Skeletal muscle tissue (tissue), 3 donors: ENCODE measurements at regions not wholly inside any gene's neighbourhood (a gene's known extent, or its start where the extent isn't known, plus 50 kb on each side); places are given as distances from the start of the nearest gene placed in this dataset.

ENCODE experiments used
- H3K27ac ChIP-seq: one replicate; pipeline ENCODE4 v1.7.0; 2013; ENCODE audit warnings: mild to moderate bottlenecking, low read depth, low read length, inconsistent platforms
- H3K27me3 ChIP-seq, 3 donors: one replicate each; pipeline ENCODE4 v1.7.0; 2013; ENCODE audit warnings: low read length in 3 of 3; ENCODE audit not compliant: control insufficient read depth in 3 of 3, insufficient read depth in 3 of 3
- H3K36me3 ChIP-seq, 3 donors: one replicate each; pipeline ENCODE4 v1.7.0; 2013; ENCODE audit warnings: low read length in 3 of 3; ENCODE audit not compliant: control insufficient read depth in 3 of 3, insufficient read depth in 3 of 3
- H3K4me1 ChIP-seq, 3 donors: one replicate each; pipeline ENCODE4 v1.7.0; 2013; ENCODE audit warnings: low read length in 3 of 3, mild to moderate bottlenecking in 3 of 3; ENCODE audit not compliant: control insufficient read depth in 3 of 3, insufficient read depth in 3 of 3
- H3K4me3 ChIP-seq, 3 donors: one replicate each; pipeline ENCODE4 v1.7.0; 2013; ENCODE audit warnings: low read length in 3 of 3
- H3K9ac ChIP-seq, 3 donors: one replicate each; pipeline ENCODE4 v1.7.0; 2013; ENCODE audit warnings: low read length in 3 of 3, mild to moderate bottlenecking in 3 of 3, moderate library complexity in 2 of 3, low read depth in 1 of 3
- H3K9me3 ChIP-seq, 3 donors: one replicate each; pipeline ENCODE4 v1.7.0; 2013; ENCODE audit warnings: low read length in 3 of 3; ENCODE audit not compliant: control insufficient read depth in 3 of 3
- donor health status: Osteomylitis.

GRCh38 chr4:60033826-60034225 is 1166.3 kb upstream of the ADGRL3 start:
- no peaks in the 10 kb centered on the region for H3K27me3 ChIP-seq
- H3K36me3 ChIP-seq, result no peaks in the 10 kb centered on the region
- no peak overlapping the region for H3K4me3 ChIP-seq
- H3K27ac ChIP-seq, result no peak overlapping the region
- H3K4me1 ChIP-seq, result no peaks in the 10 kb centered on the region
- H3K9me3 ChIP-seq, result no peaks in the 10 kb centered on the region
- no peak overlapping the region for H3K9ac ChIP-seq

- Histone ChIP-seq H3K9ac (no peak overlapping the region), H3K27ac (no peak overlapping the region), H3K9me3 (no peaks in the 10 kb centered on the region), H3K4me1 (no peaks in the 10 kb centered on the region), H3K4me3 (no peak overlapping the region), H3K36me3 (no peaks in the 10 kb centered on the region), H3K27me3 (no peaks in the 10 kb centered on the region)
These were observed 1165.8 kb upstream of the ADGRL3 start for GRCh38 chr4:60034361-60034760.

DNA sequence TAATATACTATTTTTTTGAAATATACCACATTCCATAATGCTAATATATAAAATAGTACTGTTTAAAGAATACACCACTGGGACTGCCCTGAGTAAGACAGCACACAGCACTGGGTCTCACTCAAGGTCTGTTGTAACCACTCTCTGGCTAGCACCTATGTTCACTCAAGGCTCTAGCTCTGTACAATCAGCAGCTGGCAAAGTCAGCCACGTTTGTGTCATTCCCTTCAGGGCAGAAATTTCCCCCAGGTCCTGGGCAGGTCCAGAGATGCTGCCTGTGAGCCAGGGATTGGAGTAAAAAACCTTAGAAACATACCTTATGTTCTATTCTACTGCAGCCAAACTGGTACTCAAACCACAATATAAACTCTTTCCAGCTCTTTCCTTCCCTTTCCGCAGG is 1160.2 kb upstream of the ADGRL3 start:
- H3K36me3 ChIP-seq, result no peaks in the 10 kb centered on the region
- H3K27me3 ChIP-seq, result no peaks in the 10 kb centered on the region
- no peak overlapping the region for H3K4me3 ChIP-seq
- no peak overlapping the region for H3K9ac ChIP-seq
- H3K9me3 ChIP-seq, result peaks cover 0 to 2% (median 0%) of the 10 kb centered on the region in 3 donors
- H3K4me1 ChIP-seq, result no peaks in the 10 kb centered on the region
- no peak overlapping the region for H3K27ac ChIP-seq

DNA sequence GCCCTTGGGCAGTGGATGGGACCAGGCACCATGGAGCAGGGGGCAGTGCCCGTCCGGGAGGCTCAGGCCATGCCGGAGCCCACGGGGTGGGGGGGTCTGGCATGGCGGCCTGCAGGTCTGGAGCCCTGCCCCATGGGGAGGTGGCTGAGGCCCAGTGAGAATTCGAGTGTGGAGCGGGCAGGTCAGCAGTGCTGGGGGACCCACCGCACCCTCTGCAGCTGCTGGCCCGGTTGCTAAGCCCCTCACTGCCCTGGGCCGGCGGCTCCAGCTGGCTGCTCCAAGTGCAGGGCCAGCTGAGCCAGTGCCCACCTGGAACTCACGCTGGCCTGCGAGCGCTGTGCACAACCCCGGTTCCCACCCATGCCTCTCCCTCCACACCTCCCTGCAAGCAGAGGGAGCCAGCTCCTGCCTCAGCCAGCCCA is 1157.9 kb upstream of the ADGRL3 start:
- H3K36me3 ChIP-seq, result no peaks in the 10 kb centered on the region
- H3K27me3 ChIP-seq, result no peaks in the 10 kb centered on the region
- H3K4me1 ChIP-seq, result no peaks in the 10 kb centered on the region
- no peak overlapping the region for H3K27ac ChIP-seq
- H3K9me3 ChIP-seq, result peaks cover 0 to 2% (median 0%) of the 10 kb centered on the region in 3 donors
- H3K9ac ChIP-seq, result no peak overlapping the region
- no peak overlapping the region for H3K4me3 ChIP-seq

DNA sequence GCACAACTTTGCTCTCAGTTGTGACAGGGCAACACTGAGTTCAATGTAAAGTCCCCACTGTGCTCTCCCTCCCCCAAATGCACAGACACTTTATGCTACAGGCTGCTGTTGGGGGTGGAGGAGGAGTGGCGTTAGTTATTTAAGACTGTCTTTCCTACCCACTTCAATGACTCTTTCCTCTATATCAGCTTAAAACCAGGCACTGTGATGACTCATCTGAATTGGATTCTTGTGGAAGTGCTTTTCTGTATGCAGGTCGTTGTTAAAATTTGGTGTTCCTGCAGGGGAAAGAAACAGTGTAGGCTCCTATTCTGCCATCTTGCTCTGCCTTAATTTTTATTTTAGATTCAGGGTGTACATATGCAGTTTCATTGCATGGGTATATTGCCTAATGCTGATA is 1157.2 kb upstream of the ADGRL3 start:
- no peak overlapping the region for H3K4me3 ChIP-seq
- no peaks in the 10 kb centered on the region for H3K27me3 ChIP-seq

DNA sequence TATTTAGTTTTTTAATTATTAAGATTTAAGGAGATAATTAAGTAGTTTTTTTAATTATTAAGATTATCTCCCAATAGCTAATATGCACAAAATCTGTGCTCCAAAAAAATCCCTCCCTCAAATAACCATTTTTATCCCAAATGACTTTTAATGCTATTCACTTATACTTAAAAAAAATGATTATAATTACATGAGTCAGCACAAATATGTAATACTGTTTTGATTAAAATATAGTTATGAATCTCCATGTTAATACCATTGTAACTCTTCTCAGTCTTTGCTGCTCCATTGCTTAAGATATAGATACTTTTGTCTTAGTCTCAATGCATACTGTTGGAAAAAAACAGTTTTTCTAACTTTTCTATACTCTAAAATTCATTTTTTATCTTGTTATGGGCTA is 1121.1 kb upstream of the ADGRL3 start:
- H3K9me3 ChIP-seq, result no peaks in the 10 kb centered on the region
- no peak overlapping the region for H3K27ac ChIP-seq
- no peak overlapping the region for H3K9ac ChIP-seq
- no peak overlapping the region for H3K4me3 ChIP-seq
- no peaks in the 10 kb centered on the region for H3K4me1 ChIP-seq
- H3K36me3 ChIP-seq, result no peaks in the 10 kb centered on the region
- no peaks in the 10 kb centered on the region for H3K27me3 ChIP-seq

More for the DNA sequence above, 1157.2 kb upstream of the ADGRL3 start:
- Histone ChIP-seq H3K4me1 (no peaks in the 10 kb centered on the region), H3K27ac (no peak overlapping the region), H3K36me3 (no peaks in the 10 kb centered on the region), H3K9ac (no peak overlapping the region), H3K9me3 (peaks cover 0 to 2% (median 0%) of the 10 kb centered on the region in 3 donors)

GRCh38 chr4:60081839-60082238 is 1118.3 kb upstream of the ADGRL3 start:
- Histone ChIP-seq H3K9ac (no peak overlapping the region), H3K4me1 (no peaks in the 10 kb centered on the region), H3K36me3 (no peaks in the 10 kb centered on the region), H3K4me3 (no peak overlapping the region), H3K27ac (no peak overlapping the region), H3K9me3 (no peaks in the 10 kb centered on the region), H3K27me3 (no peaks in the 10 kb centered on the region)

DNA sequence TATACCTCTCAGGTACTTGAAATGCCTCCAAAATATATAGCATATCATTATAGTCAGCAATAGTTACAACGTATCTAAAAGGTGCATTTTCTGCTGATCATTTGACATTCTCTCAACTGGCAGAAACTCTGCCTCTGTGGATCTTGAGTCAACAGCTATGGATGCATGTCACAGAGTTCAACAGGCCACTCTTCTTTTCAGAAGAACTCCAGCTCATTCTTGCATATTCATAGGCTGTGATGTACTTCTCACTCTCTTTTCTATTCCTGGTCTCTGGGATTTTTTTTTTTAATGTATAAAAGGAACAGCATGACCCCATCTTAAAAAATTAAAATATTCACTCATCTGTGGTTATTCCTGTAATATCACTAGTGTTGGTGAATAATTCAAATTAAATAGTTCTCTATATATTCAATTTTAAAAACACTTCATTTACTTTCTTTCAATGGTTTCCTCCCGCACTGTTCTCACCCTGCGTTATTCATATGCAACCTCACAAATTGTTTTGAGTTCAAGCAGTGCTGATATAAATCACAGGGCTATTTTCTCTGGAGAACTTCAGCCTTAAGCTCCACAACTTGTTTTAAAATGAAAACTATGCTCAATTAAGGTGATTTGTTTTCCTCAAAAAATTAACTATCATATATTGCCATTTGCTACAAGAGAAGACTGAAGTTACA is 1111.2 kb upstream of the ADGRL3 start:
- Histone ChIP-seq H3K36me3 (no peaks in the 10 kb centered on the region), H3K4me3 (no peak overlapping the region), H3K27me3 (no peaks in the 10 kb centered on the region), H3K9ac (no peak overlapping the region), H3K27ac (no peak overlapping the region), H3K9me3 (no peaks in the 10 kb centered on the region), H3K4me1 (no peaks in the 10 kb centered on the region)

DNA sequence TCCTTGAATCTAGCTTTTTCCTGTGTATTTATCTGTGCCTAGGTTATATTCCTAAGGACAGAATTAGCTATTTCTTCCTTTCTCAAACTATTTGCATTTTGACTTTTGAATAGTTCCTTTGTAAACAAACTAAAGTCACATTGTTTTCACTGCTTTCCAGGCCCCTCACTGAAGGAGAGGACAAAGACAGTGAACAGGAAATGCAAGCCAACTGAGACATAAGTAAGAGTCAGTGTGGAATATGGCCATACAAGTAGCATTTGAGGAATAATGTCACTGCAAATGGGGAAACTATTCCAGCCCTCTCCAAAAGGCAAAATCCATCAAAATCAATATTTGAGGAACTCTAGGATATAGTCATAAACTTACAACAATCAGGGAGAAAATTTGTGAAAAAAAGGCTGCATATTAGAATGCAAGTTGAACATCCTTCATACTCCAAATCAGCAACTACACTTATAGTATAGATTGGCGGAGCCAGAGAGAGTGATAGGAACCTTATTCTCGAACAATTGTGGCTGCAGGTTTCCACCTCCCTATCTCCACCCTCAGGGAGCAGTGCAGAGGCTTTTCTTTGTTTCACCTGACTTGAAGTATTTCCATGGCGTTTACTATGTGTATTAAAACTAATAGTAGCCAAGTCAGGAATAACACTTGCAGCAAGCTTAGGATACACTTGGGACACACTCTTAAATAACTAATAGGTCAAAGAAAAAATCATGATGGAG is 1110.4 kb upstream of the ADGRL3 start:
- H3K4me1 ChIP-seq, result no peaks in the 10 kb centered on the region
- no peaks in the 10 kb centered on the region for H3K36me3 ChIP-seq
- H3K9ac ChIP-seq, result no peak overlapping the region
- no peak overlapping the region for H3K27ac ChIP-seq
- H3K27me3 ChIP-seq, result no peaks in the 10 kb centered on the region
- no peak overlapping the region for H3K4me3 ChIP-seq
- no peaks in the 10 kb centered on the region for H3K9me3 ChIP-seq

DNA sequence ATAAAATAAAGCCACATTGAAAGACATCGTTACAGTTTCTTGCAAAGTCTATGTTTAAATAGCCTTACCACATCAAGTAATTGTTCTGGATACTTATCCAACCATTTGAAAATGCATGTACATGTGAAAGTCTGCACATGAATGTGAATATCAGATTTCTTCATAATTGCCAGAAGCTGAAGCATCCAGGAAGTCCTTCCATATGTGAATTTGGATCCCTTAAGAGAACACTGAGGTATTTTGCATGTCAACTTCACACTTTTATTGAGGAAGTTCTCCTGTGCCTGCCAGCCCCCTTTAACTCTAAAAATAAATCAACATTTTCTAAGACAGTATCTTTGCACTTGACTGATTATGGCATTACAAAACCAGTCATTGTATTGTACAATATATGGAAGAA is 1103.5 kb upstream of the ADGRL3 start:
- Histone ChIP-seq H3K9ac (no peak overlapping the region), H3K9me3 (no peaks in the 10 kb centered on the region), H3K4me3 (no peak overlapping the region), H3K36me3 (no peaks in the 10 kb centered on the region), H3K27ac (no peak overlapping the region), H3K27me3 (no peaks in the 10 kb centered on the region), H3K4me1 (no peaks in the 10 kb centered on the region)
